ENCODE measurements at regions not wholly inside any gene's neighbourhood (a gene's known extent, or its start where the extent isn't known, plus 50 kb on each side); places are given as distances from the start of the nearest gene placed in this dataset.

DNA sequence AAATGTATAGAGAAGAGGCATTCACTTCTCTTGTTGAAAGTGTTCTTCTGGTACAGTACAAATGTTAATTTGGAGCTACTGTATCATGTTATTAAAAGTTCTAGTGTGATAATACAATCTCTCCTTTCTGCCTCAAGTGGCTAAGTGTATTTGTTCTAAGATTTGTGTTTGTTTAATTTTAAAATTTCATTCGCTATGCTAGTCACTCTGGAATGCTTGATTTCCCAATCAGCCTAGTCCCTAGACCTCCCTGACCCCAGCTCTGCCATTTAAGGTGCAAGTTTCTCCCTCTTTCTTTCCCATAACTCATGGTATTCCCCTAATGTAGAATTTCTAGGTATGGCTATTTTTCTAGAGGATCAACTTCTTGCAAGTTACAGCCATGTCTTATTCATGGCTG lies 817.4 kb downstream of the STIM2 start:
- Histone ChIP-seq H3K27ac (ENCODE audit: low read length) (no peak overlapping the region), H3K4me3 (ENCODE audit: low read depth in 2 of 2, low read length in 2 of 2) (no peak overlapping the region), H3K27me3 (ENCODE audit: control insufficient read depth, insufficient read depth, low read length) (no peaks in the 10 kb centered on the region), H3K9me3 (ENCODE audit: control insufficient read depth, insufficient read depth, low read depth, low read length) (no peaks in the 10 kb centered on the region), H3K36me3 (ENCODE audit: control insufficient read depth, insufficient read depth, low read length) (no peaks in the 10 kb centered on the region), H3K4me1 (ENCODE audit: control insufficient read depth, insufficient read depth, low read length) (no peaks in the 10 kb centered on the region)
- ChIA-PET POLR2A (no interaction called here), CTCF (no interaction called here)
- ATAC-seq = no peak
- in situ Hi-C loops (cut with HindIII; ENCODE audit: low pct_unique_long_range_greater_than_20kb, low sequenced_read_pairs) (no loop called here), intact Hi-C loops (cut with micrococcal nuclease; ENCODE audit: unreplicated experiment) (no loop called here)
- no peak for DNase-seq (ENCODE audit: low read depth, low spot score)
- no TSS peak for BruUV-seq (replicated peaks)
- no peak for TF ChIP-seq TCF7L2 (IDR thresholded peaks at IDR 0.05; ENCODE audit: low read depth, low read length)

DNA sequence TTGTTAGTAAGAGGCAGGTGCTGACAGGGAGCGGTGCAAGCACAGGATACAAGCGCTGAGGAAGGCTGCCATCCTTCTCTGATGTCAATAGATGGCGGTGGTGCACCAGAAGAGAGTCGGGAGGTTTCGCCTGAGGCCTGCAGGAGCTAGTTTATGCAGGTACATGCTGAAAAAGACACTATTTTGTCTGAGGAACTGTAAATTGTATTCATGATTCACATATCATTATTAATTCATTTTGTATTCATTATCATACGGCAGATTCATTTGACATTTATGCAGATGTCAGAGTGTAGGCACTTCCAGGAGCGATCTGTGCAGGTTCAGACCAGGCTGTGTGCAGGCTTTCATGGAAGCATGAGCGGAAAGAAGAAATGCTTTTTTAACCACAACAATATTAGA lies 824.0 kb downstream of the STIM2 start:
- CTCF ChIA-PET = interaction anchor here (0.6 kb wide), 1 partner anchor 258 kb away, joined by 3 read pairs; no protein-coding TSS in a partner anchor
- TF ChIP-seq CTCF (IDR thresholded peaks at IDR 0.05) = peak; percentile 78
- no peak for TF ChIP-seq TCF7L2 (IDR thresholded peaks at IDR 0.05; ENCODE audit: low read depth, low read length)
- TF ChIP-seq SIN3A (IDR thresholded peaks at IDR 0.05; ENCODE audit: borderline replicate concordance, insufficient read depth, low read depth, low read length) = no peak
- POLR2A ChIA-PET = no interaction called here
- Histone ChIP-seq H3K9me3 (ENCODE audit: control insufficient read depth, insufficient read depth, low read depth, low read length) (no peaks in the 10 kb centered on the region), H3K27me3 (ENCODE audit: control insufficient read depth, insufficient read depth, low read length) (no peaks in the 10 kb centered on the region), H3K4me1 (ENCODE audit: control insufficient read depth, insufficient read depth, low read length) (no peaks in the 10 kb centered on the region), H3K27ac (ENCODE audit: low read length) (no peak overlapping the region), H3K36me3 (ENCODE audit: control insufficient read depth, insufficient read depth, low read length) (no peaks in the 10 kb centered on the region), H3K4me3 (ENCODE audit: low read depth in 2 of 2, low read length in 2 of 2) (no peak overlapping the region)
- BruUV-seq (replicated peaks) = no TSS peak
- intact Hi-C loops (cut with micrococcal nuclease; ENCODE audit: unreplicated experiment) = no loop called here
- ATAC-seq = peak; percentile 76; the same call in 1 of the 2 replicates
- DNase-seq (ENCODE audit: low read depth, low spot score) = peak; percentile 10
- in situ Hi-C loops (cut with HindIII; ENCODE audit: low pct_unique_long_range_greater_than_20kb, low sequenced_read_pairs) = no loop called here

GRCh38 chr4:27685091-27685490 lies 824.5 kb downstream of the STIM2 start:
- intact Hi-C loops (cut with micrococcal nuclease; ENCODE audit: unreplicated experiment) = no loop called here
- Histone ChIP-seq H3K27ac (ENCODE audit: low read length) (no peak overlapping the region), H3K27me3 (ENCODE audit: control insufficient read depth, insufficient read depth, low read length) (no peaks in the 10 kb centered on the region), H3K4me3 (ENCODE audit: low read depth in 2 of 2, low read length in 2 of 2) (no peak overlapping the region), H3K9me3 (ENCODE audit: control insufficient read depth, insufficient read depth, low read depth, low read length) (no peaks in the 10 kb centered on the region), H3K4me1 (ENCODE audit: control insufficient read depth, insufficient read depth, low read length) (no peaks in the 10 kb centered on the region), H3K36me3 (ENCODE audit: control insufficient read depth, insufficient read depth, low read length) (no peaks in the 10 kb centered on the region)
- DNase-seq (ENCODE audit: low read depth, low spot score) (no peak), ATAC-seq (no peak)
- TF ChIP-seq TCF7L2 (IDR thresholded peaks at IDR 0.05; ENCODE audit: low read depth, low read length) = no peak
- TF ChIP-seq CTCF (IDR thresholded peaks at IDR 0.05) = no peak
- TF ChIP-seq, protein P1, sequence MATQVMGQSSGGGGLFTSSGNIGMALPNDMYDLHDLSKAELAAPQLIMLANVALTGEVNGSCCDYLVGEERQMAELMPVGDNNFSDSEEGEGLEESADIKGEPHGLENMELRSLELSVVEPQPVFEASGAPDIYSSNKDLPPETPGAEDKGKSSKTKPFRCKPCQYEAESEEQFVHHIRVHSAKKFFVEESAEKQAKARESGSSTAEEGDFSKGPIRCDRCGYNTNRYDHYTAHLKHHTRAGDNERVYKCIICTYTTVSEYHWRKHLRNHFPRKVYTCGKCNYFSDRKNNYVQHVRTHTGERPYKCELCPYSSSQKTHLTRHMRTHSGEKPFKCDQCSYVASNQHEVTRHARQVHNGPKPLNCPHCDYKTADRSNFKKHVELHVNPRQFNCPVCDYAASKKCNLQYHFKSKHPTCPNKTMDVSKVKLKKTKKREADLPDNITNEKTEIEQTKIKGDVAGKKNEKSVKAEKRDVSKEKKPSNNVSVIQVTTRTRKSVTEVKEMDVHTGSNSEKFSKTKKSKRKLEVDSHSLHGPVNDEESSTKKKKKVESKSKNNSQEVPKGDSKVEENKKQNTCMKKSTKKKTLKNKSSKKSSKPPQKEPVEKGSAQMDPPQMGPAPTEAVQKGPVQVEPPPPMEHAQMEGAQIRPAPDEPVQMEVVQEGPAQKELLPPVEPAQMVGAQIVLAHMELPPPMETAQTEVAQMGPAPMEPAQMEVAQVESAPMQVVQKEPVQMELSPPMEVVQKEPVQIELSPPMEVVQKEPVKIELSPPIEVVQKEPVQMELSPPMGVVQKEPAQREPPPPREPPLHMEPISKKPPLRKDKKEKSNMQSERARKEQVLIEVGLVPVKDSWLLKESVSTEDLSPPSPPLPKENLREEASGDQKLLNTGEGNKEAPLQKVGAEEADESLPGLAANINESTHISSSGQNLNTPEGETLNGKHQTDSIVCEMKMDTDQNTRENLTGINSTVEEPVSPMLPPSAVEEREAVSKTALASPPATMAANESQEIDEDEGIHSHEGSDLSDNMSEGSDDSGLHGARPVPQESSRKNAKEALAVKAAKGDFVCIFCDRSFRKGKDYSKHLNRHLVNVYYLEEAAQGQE (IDR thresholded peaks at IDR 0.05; ENCODE audit: insufficient read depth in 1 of 2, low read depth in 2 of 2, low read length in 1 of 2) = no peak
- no peak for TF ChIP-seq POLR2AphosphoS5 (IDR thresholded peaks at IDR 0.05; ENCODE audit: low read depth, low read length)
- no peak for TF ChIP-seq SIN3A (IDR thresholded peaks at IDR 0.05; ENCODE audit: borderline replicate concordance, insufficient read depth, low read depth, low read length)
- in situ Hi-C loops (cut with HindIII; ENCODE audit: low pct_unique_long_range_greater_than_20kb, low sequenced_read_pairs) = no loop called here
- no TSS peak for BruUV-seq (replicated peaks)
- ChIA-PET POLR2A (no interaction called here), CTCF (interaction anchor here (0.6 kb wide), 1 partner anchor 259 kb away, joined by 3 read pairs; no protein-coding TSS in a partner anchor)

Data from Panc1 (cell line).